HFF-Myc (cell line): ENCODE measurements at regions not wholly inside any gene's neighbourhood (a gene's known extent, or its start where the extent isn't known, plus 50 kb on each side); places are given as distances from the start of the nearest gene placed in this dataset.
A peak's percentile ranks its signal among the peaks of the same experiment; 100 is the strongest.
"Not testable (repeated sequence)": the region's sequence is repeated elsewhere in the genome, so short reads cannot be mapped to it uniquely, and the experiment has no call there.

Experiments used
- DNase-seq: peaks from one replicate; pipeline ENCODE4 v3.0.0-alpha.2; 2011; ENCODE audit warnings: low read depth; ENCODE audit errors: extremely low read depth
- H3K4me3 ChIP-seq: replicated peaks from 2 replicates; pipeline ENCODE4 v1.5.1; 2011; ENCODE audit warnings: low read depth, mild to moderate bottlenecking, control low read depth, low read length
- CTCF ChIP-seq: IDR thresholded peaks from 2 replicates; pipeline ENCODE4 v1.5.1; 2012; ENCODE audit warnings: mild to moderate bottlenecking, low read depth, low read length, control low read depth; ENCODE audit errors: missing control alignments

- no peak overlapping the region for H3K4me3 ChIP-seq
- DNase-seq, result no peak
- no peak for TF ChIP-seq CTCF
Observed at GRCh38 chr5:36407396-36407795, 105.7 kb upstream of the RANBP3L start.

DNA sequence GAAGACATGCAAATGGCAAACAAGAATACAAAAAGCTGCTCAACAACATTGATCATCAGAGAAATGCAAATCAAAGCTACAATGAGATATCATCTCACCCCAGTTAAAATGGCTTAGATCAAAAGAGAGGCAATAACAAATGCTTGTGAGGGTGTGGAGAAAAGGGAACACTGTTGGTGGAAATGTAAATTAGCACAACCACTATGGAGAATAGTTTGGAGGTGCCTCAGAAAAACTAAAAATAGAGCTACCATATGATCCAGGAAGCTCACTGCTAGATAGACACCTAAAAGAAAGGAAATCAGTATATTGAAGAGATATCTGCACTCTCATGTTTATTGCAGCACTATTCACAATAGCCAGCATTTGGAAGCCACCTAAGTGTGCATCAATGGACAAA lies 108.0 kb upstream of the RANBP3L start:
- not testable (repeated sequence) for H3K4me3 ChIP-seq, DNase-seq

DNA sequence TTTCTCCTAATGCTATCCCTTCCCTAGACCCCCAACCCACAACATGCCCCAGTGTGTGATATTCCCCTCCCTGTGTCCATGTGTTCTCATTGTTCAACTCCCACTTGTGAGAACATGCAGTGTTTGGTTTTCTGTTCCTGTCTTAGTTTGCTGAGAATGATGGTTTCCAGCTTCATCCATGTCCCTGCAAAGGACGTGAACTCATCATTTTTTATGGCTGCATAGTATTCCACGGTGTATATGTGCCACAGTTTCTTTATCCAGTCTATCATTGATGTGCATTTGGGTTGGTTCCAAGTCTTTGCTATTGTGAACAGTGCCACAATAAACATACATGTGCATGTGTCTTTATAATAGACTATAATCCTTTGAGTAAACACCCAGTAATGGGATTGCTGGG lies 109.0 kb upstream of the RANBP3L start:
- not testable (repeated sequence) for DNase-seq, H3K4me3 ChIP-seq

- H3K4me3 ChIP-seq, result no peak overlapping the region
- DNase-seq, result no peak
- TF ChIP-seq CTCF, result peak; percentile 23
Observed at GRCh38 chr5:36414869-36415282, 113.2 kb upstream of the RANBP3L start.

DNA sequence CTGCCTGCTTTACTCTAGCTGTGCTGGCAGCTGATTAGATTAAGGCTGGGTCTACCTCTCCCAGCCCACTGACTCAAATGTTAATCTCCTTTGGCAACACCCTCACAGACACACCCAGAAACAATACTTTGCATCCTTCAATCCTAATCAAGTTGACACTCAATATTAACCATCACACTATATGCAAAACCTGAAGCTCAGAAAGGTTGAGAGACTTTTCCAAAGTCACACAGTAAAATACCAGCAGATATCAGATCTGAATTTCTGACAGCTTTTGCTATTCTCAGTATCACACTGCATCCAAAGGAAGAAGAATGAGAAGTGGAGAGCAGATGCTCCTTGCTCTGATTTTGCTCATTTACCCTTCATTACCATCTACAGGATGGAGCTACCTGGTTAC lies 114.9 kb upstream of the RANBP3L start:
- DNase-seq, result no peak
- no peak overlapping the region for H3K4me3 ChIP-seq
- no peak for TF ChIP-seq CTCF

DNA sequence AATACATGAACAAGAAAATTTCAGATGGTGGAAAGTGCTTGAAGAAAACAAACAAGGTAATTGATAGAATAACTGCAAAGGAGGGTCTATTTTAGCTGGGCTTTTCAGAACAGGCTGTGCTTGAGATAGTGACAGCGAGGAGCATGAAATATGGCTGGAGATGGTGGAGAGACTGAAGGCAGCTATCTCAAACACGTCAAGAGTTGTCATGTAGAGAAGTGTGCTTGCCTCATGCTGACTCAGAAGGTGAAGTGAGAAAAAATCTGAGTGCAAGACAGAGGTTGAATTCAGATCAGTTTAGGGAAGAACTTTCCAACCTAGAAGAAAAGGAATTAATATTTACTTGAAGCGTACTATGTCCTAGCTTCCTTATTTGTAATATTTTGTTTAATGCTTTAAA lies 115.5 kb upstream of the RANBP3L start:
- DNase-seq, result no peak
- TF ChIP-seq CTCF, result no peak
- no peak overlapping the region for H3K4me3 ChIP-seq

DNA sequence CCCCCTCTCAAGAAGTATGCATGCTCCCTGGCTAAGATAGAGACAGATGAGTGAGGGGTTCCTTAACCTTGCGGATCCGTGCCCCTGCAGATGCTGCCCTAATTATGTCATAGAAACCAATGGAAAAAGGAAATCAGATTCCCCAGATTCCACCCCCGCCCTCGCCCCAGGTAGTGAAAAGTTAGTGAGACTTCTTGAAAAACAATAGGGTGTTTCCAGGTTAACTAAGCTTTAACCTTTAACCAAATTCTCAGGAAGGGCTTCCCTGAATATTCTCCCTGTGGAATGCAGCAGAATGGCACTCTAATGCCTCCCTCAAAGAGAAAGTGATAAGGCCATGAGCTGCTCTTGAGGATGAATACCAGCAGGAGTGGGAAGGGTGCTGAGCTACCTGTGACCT lies 116.0 kb upstream of the RANBP3L start:
- no peak overlapping the region for H3K4me3 ChIP-seq
- no peak for DNase-seq
- no peak for TF ChIP-seq CTCF

DNA sequence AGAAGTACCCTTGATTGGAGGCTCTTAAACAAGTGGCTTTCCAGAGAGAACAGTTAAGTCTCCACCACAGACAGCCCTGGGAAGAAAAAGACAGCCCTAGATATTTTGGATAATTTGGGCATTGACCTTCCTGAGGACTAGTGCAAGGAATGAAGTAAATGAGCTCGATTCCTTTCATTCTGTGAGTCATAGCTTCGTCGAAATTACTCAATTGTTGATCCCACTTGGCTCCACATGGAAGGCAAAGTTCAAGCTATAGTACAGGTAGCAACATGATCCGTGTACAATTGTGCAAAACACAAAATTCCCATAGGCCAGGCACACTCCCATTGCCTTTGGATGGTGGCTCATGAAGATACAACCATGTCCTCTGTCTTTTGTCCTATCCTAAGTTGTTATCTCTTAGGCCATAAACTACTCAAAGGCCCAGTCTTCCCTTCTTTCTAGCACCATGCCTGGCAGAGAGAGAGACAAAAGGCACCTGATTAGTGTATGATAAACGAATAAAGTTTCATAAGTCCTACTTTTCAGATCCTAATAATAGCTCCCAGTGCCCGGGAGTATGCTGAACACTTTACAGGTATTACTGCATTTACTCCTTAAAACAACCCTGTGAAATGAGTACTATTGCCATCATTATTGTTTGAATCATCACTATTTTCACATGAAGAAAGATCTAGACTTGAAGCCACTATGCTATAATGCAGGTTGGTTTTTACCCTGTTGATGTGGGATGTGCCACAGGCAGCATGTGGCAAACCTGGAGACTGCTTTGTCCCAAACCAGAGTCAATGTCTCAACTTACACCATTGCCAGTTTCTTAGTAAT lies 116.7 kb upstream of the RANBP3L start:
- DNase-seq, result no peak
- TF ChIP-seq CTCF, result no peak

More for the DNA sequence above, 116.7 kb upstream of the RANBP3L start:
- H3K4me3 ChIP-seq, result no peak overlapping the region
